ENCODE measurements at regions not wholly inside any gene's neighbourhood (a gene's known extent, or its start where the extent isn't known, plus 50 kb on each side); places are given as distances from the start of the nearest gene placed in this dataset.

Small RNAs in the stretch of these regions (small RNA-seq; reads per million reads assigned to genes)
- gene MIR4417 = 0 reads per million in 3 experiments
